MCF 10A (cell line): ENCODE measurements at regions not wholly inside any gene's neighbourhood (a gene's known extent, or its start where the extent isn't known, plus 50 kb on each side); places are given as distances from the start of the nearest gene placed in this dataset.
"Not testable (repeated sequence)": the region's sequence is repeated elsewhere in the genome, so short reads cannot be mapped to it uniquely, and the experiment has no call there.

Experiments used
- BruUV-seq: library from RNA; stranded (reverse); fragments of 400-500 nt; replicated peaks from 2 replicates; lab custom pipeline; 2021; lab: Mats Ljungman, UMichigan
- CTCF ChIA-PET: fragments of 300-600 bp; sonication (Branson Sonifier 250); formaldehyde crosslinking; extraction: SDS; loops from one replicate; lab custom pipeline; 2021; ENCODE audit warnings: antibody characterized with exemption, inconsistent platforms; lab: Yijun Ruan, JAX
- POLR2A ChIA-PET: fragments of 300-600, 350-650 bp; sonication (Branson Sonifier 250); formaldehyde crosslinking; extraction: SDS; loops from one replicate; lab custom pipeline; 2020; ENCODE audit warnings: antibody characterized with exemption, inconsistent platforms; lab: Yijun Ruan, JAX
- DNase-seq: peaks from one replicate; pipeline ENCODE4 v3.0.0-alpha.2; 2018; ENCODE audit not compliant: unreplicated experiment
- H3K27ac Mint-ChIP-seq: one replicate; pipeline ENCODE4 v1.8.0; 2022; ENCODE audit warnings: mild to moderate bottlenecking, low read depth, mixed read lengths; ENCODE audit not compliant: unreplicated experiment
- H3K27me3 Mint-ChIP-seq: one replicate; pipeline ENCODE4 v1.8.0; 2022; ENCODE audit warnings: mixed read lengths; ENCODE audit not compliant: insufficient read depth, unreplicated experiment
- H3K36me3 Mint-ChIP-seq: one replicate; pipeline ENCODE4 v1.8.0; 2022; ENCODE audit warnings: mild to moderate bottlenecking, moderate library complexity, mixed read lengths; ENCODE audit not compliant: insufficient read depth, unreplicated experiment
- H3K4me1 Mint-ChIP-seq: one replicate; pipeline ENCODE4 v1.8.0; 2022; ENCODE audit warnings: mixed read lengths; ENCODE audit not compliant: insufficient read depth, unreplicated experiment
- H3K4me3 Mint-ChIP-seq: one replicate; pipeline ENCODE4 v1.8.0; 2022; ENCODE audit warnings: mild to moderate bottlenecking, moderate library complexity, mixed read lengths; ENCODE audit not compliant: unreplicated experiment
- H3K9me3 Mint-ChIP-seq: one replicate; pipeline ENCODE4 v1.8.0; 2022; ENCODE audit warnings: mixed read lengths; ENCODE audit not compliant: unreplicated experiment
- CTCF ChIP-seq: fragments of 200-600 bp; IDR thresholded peaks from one replicate; pipeline ENCODE4 v1.8.0; 2022; ENCODE audit warnings: antibody characterized with exemption, mild to moderate bottlenecking; ENCODE audit not compliant: unreplicated experiment
- intact Hi-C: fragments of 100-400 bp; cut with micrococcal nuclease; formaldehyde crosslinking; loops from 2 replicates; pipeline ENCODE4 v1.14.1; 2022

- BruUV-seq, intact Hi-C loops: not testable (repeated sequence)
- CTCF ChIA-PET = interaction anchor here (0.6 to 0.7 kb wide), 2 partner anchors 15 to 670 kb away, joined by 5 to 6 read pairs; no protein-coding TSS in a partner anchor
Measured at GRCh38 chr4:137733174-137734141, 201.2 kb upstream of the PCDH18 start.

GRCh38 chr4:137722910-137723309, 190.6 kb upstream of the PCDH18 start:
- Mint-ChIP-seq H3K27ac (no peak overlapping the region), H3K27me3 (no peaks in the 10 kb centered on the region), H3K9me3 (no peaks in the 10 kb centered on the region), H3K36me3 (peaks cover 6% of the 10 kb centered on the region), H3K4me3 (no peak overlapping the region), H3K4me1 (no peaks in the 10 kb centered on the region)
- TF ChIP-seq CTCF = no peak
- ChIA-PET POLR2A (interaction anchor here (0.6 kb wide), 1 partner anchor 32 kb away, joined by 3 read pairs; no protein-coding TSS in a partner anchor), CTCF (interaction anchor here (0.6 kb wide), 1 partner anchor 168 kb away, joined by 3 read pairs; no protein-coding TSS in a partner anchor)
- BruUV-seq = no TSS peak
- intact Hi-C loops = no loop called here
- DNase-seq = no peak

More at GRCh38 chr4:137733174-137734141, 201.2 kb upstream of the PCDH18 start:
- peak; percentile 32 for TF ChIP-seq CTCF
- H3K27ac Mint-ChIP-seq, H3K4me1 Mint-ChIP-seq, H3K36me3 Mint-ChIP-seq, H3K4me3 Mint-ChIP-seq, POLR2A ChIA-PET, H3K27me3 Mint-ChIP-seq, H3K9me3 Mint-ChIP-seq: not testable (repeated sequence)
- DNase-seq = peak; percentile 56

GRCh38 chr4:137711502-137711901, 179.2 kb upstream of the PCDH18 start:
- no TSS peak for BruUV-seq
- intact Hi-C loops = no loop called here
- TF ChIP-seq CTCF = no peak
- no peaks in the 10 kb centered on the region for H3K27me3 Mint-ChIP-seq
- no peak overlapping the region for H3K4me3 Mint-ChIP-seq
- H3K27ac Mint-ChIP-seq = no peak overlapping the region
- no peaks in the 10 kb centered on the region for H3K9me3 Mint-ChIP-seq
- H3K36me3 Mint-ChIP-seq = no peaks in the 10 kb centered on the region
- ChIA-PET CTCF (interaction anchor here (0.5 to 1.1 kb wide), 3 partner anchors 158 to 1159 kb away, joined by 3 to 4 read pairs (median 4); no protein-coding TSS in a partner anchor), POLR2A (no interaction called here)
- peaks cover 12% of the 10 kb centered on the region for H3K4me1 Mint-ChIP-seq
- DNase-seq = no peak

- DNase-seq = peak; percentile 44
- no peaks in the 10 kb centered on the region for H3K27me3 Mint-ChIP-seq
- H3K4me3 Mint-ChIP-seq = no peak overlapping the region
- peak overlapping the region; percentile 3 for H3K27ac Mint-ChIP-seq
- POLR2A ChIA-PET = interaction anchor here (1.5 kb wide), 1 partner anchor 13 kb away, joined by 3 read pairs; no protein-coding TSS in a partner anchor
- no TSS peak for BruUV-seq
- no peak for TF ChIP-seq CTCF
- H3K36me3 Mint-ChIP-seq = no peaks in the 10 kb centered on the region
- intact Hi-C loops = no loop called here
- H3K4me1 Mint-ChIP-seq = peaks cover 19% of the 10 kb centered on the region
- no peaks in the 10 kb centered on the region for H3K9me3 Mint-ChIP-seq
- CTCF ChIA-PET = no interaction called here
Measured at GRCh38 chr4:137707626-137708025, 175.3 kb upstream of the PCDH18 start.
